Peyer's patch (tissue), 4 donors: ENCODE measurements at regions not wholly inside any gene's neighbourhood (a gene's known extent, or its start where the extent isn't known, plus 50 kb on each side); places are given as distances from the start of the nearest gene placed in this dataset.

Experiments
- DNase-seq, 3 donors: peaks; one replicate each; pipeline ENCODE4 v3.0.0-alpha.2; 2017 to 2019
- H3K27ac ChIP-seq, 4 donors: fragments of 200-600 bp; sonication (generic); one replicate each; pipeline ENCODE4 v1.5.1; 2016 to 2019
- H3K27me3 ChIP-seq, 2 donors: fragments of 200-600 bp; sonication (generic); one replicate each; pipeline ENCODE4 v1.5.1; 2019
- H3K36me3 ChIP-seq, 3 donors: fragments of 200-600 bp; sonication (generic); one replicate each; pipeline ENCODE4 v1.5.1; 2016 to 2019
- H3K4me1 ChIP-seq, 4 donors: fragments of 200-600 bp; sonication (generic); one replicate each; pipeline ENCODE4 v1.5.1; 2016 to 2019
- H3K4me3 ChIP-seq, 4 donors: fragments of 200-600 bp; sonication (generic); 1 replicate in 3 of 4; 2 replicates in 1 of 4; pipeline ENCODE4 v1.5.1; 2016 to 2019; ENCODE audit warnings: mild to moderate bottlenecking in 1 of 4
- H3K9me3 ChIP-seq, 4 donors: fragments of 200-600 bp; sonication (generic); one replicate each; pipeline ENCODE4 v1.5.1; 2016 to 2019; ENCODE audit warnings: mild to moderate bottlenecking in 1 of 4
- POLR2A ChIP-seq, 2 donors: fragments of 450-650 bp; IDR thresholded peaks; one replicate each; pipeline ENCODE4 v1.5.1; 2017; ENCODE audit warnings: antibody characterized with exemption in 2 of 2, mild to moderate bottlenecking in 2 of 2, moderate library complexity in 2 of 2
- TF ChIP-seq, protein P1 (sequence below), 6 experiments: fragments of 450-650 bp in 4 of 6; fragments of 200-600 bp in 2 of 6; sonication (generic) in 1 of 6; IDR thresholded peaks; one replicate each; pipeline ENCODE4 v1.5.1; 2017 to 2019; ENCODE audit warnings: antibody characterized with exemption in 6 of 6, mild to moderate bottlenecking in 3 of 6, moderate library complexity in 1 of 6

DNA sequence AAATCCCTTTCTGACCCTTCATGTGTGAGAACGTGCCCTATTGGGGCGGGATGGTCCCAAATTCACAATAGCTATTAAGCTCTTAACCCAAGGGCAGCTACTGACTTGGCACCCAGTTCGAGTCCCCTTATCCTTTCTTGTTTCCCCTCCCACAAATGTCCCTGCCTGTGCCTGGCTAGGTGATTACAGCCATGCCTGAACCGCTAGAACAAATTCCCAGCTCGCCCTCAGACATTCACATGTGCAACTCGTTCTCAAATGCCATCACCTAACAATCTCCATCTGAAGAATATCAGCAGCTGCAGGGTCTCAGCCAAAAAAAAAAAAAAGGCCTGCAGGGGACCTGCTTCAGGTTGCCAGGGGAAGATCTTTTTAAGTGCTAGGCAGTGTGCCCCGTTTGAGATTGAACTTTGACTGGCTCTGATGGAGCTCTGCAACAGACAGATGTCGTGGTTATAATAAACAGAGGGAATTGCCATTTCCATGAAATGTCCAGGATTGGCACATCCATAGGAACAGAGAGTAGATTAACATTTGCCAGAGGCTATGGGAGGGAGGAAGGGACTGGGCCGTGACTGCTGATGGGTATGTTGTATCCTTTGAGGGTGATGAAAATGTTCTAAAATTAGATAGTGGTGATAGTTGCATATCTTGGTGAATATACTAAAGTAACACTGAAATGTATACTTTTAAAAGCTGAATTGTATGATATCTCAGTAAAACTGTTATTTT, 347.2 kb upstream of the WWC1 start:
- Histone ChIP-seq H3K4me1 (no peaks in the 10 kb centered on the region), H3K27me3 (no peaks in the 10 kb centered on the region), H3K9me3 (no peaks in the 10 kb centered on the region), H3K4me3 (no peak overlapping the region), H3K27ac (peak overlapping the region in 1 of 4 donors; percentile 55), H3K36me3 (no peaks in the 10 kb centered on the region)
- no peak for DNase-seq
- no peak for TF ChIP-seq POLR2A (IDR thresholded peaks at IDR 0.05)
- TF ChIP-seq, protein P1, sequence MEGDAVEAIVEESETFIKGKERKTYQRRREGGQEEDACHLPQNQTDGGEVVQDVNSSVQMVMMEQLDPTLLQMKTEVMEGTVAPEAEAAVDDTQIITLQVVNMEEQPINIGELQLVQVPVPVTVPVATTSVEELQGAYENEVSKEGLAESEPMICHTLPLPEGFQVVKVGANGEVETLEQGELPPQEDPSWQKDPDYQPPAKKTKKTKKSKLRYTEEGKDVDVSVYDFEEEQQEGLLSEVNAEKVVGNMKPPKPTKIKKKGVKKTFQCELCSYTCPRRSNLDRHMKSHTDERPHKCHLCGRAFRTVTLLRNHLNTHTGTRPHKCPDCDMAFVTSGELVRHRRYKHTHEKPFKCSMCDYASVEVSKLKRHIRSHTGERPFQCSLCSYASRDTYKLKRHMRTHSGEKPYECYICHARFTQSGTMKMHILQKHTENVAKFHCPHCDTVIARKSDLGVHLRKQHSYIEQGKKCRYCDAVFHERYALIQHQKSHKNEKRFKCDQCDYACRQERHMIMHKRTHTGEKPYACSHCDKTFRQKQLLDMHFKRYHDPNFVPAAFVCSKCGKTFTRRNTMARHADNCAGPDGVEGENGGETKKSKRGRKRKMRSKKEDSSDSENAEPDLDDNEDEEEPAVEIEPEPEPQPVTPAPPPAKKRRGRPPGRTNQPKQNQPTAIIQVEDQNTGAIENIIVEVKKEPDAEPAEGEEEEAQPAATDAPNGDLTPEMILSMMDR (IDR thresholded peaks at IDR 0.05) = no peak

DNA sequence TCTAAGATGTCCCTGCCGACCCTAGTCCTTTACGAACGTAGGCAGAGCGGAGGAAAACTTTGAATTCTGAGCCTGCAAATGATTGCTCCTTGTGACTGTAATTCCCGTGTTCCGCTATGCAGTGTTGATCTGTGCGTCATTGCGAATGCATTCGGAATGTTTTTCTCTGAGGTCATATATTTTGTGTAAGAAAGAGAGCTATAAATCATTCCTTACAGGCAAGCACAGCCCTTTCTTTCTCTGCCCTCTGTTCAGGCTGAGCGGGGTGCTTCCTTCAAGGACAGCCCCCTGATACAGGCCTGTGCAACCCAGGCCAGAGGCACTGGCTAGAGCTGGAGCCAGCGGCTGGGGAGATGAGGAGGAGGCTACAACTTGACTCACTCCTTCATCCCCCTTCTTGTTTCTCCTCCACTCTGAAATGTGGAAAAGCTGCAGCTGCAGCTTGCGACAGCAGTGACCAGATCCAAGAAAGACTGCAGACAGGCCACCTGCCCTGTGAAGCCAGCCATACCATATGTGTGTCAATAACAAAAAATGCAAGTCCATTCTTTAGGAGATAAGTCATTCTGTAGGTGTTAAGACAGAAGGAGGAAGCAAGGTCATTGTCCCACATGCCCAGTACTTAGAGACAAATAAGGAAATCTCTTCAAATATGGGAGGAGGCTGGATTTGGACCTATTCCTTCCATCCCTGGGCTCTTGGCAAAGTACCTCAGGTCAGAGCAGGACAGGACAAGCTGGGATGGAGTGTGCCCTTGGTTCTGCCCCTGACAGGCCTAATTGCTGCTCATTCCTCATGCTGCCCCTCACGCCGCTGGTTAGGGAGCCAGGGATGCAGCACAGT, 345.7 kb upstream of the WWC1 start:
- TF ChIP-seq, protein P1 (IDR thresholded peaks at IDR 0.05) = no peak
- no peak for TF ChIP-seq POLR2A (IDR thresholded peaks at IDR 0.05)
- no peak for DNase-seq
- Histone ChIP-seq H3K27ac (peak overlapping the region in 1 of 4 donors; percentile 60), H3K4me3 (no peak overlapping the region), H3K9me3 (no peaks in the 10 kb centered on the region), H3K27me3 (no peaks in the 10 kb centered on the region), H3K36me3 (no peaks in the 10 kb centered on the region), H3K4me1 (no peaks in the 10 kb centered on the region)

DNA sequence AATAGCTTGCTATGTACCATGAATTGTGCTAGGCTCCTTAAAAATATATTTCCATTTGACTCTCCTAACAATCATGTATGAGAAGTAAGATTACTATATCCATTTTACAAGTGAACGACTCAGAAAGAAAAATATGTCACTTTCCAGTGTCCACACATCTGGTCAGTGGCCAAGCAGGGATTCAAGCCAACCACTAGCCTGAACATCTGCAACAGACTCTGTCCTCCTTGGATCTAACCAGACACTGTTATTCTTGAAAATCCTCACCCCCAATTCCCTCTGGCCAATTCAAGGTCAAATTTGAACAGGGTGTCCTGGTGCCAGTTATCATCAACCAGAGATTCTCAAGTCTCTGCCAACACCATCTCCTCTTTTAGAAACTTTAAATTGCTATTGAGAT, 344.1 kb upstream of the WWC1 start:
- no peak for DNase-seq
- Histone ChIP-seq H3K27me3 (no peaks in the 10 kb centered on the region), H3K27ac (peak overlapping the region in 1 of 4 donors; percentile 60), H3K9me3 (no peaks in the 10 kb centered on the region), H3K4me1 (no peaks in the 10 kb centered on the region), H3K4me3 (no peak overlapping the region), H3K36me3 (no peaks in the 10 kb centered on the region)
- TF ChIP-seq, protein P1 (IDR thresholded peaks at IDR 0.05) = no peak
- TF ChIP-seq POLR2A (IDR thresholded peaks at IDR 0.05) = no peak

DNA sequence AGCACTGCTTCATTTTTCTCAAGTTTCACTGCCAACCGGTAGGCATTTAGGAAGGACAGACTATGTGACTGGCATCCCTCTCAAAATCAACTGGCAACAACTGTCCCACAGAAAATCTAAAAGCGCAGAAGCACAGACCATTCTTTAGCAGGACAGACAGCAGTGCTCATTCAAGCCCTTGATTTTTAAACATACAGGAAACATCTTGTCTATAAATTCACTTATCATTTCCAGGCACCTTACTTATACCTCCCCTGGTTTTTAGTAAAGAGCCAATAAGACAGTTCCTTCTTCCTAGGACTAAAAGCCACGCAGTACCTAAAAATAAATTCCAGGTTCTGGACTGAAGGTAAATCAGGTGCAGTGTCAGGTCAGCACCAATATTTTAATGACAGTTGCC, 343.2 kb upstream of the WWC1 start:
- Histone ChIP-seq H3K9me3 (no peaks in the 10 kb centered on the region), H3K27ac (no peak overlapping the region), H3K4me3 (no peak overlapping the region), H3K27me3 (no peaks in the 10 kb centered on the region), H3K4me1 (no peaks in the 10 kb centered on the region), H3K36me3 (no peaks in the 10 kb centered on the region)
- TF ChIP-seq POLR2A (IDR thresholded peaks at IDR 0.05) = no peak
- TF ChIP-seq, protein P1 (IDR thresholded peaks at IDR 0.05) = no peak
- no peak for DNase-seq

DNA sequence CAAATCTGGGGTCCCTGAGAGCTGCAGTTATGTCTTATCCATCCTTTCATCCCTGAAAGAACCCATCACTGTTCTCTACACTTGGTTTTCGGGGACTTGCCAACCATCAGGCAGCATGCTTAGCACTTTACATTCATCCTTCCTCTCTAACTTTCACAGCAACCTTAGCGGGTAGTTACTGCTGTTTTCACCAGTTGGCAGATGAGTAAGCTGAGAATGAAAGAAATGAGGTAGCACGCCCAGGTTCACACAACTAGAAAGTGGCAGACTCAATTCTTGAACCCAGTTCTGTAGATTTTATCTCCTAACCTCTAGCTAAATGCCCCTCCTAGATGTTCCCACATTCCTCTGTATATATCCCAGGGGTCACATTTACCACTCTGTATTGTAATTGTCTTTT, 342.0 kb upstream of the WWC1 start:
- TF ChIP-seq, protein P1 (IDR thresholded peaks at IDR 0.05) = no peak
- TF ChIP-seq POLR2A (IDR thresholded peaks at IDR 0.05) = no peak
- H3K4me3 ChIP-seq = no peak overlapping the region
- no peaks in the 10 kb centered on the region for H3K27me3 ChIP-seq
- no peak overlapping the region for H3K27ac ChIP-seq
- H3K9me3 ChIP-seq = no peaks in the 10 kb centered on the region
- H3K36me3 ChIP-seq = no peaks in the 10 kb centered on the region
- H3K4me1 ChIP-seq = no peaks in the 10 kb centered on the region
- no peak for DNase-seq
